ENCODE measurements at regions not wholly inside any gene's neighbourhood (a gene's known extent, or its start where the extent isn't known, plus 50 kb on each side); places are given as distances from the start of the nearest gene placed in this dataset.

DNA sequence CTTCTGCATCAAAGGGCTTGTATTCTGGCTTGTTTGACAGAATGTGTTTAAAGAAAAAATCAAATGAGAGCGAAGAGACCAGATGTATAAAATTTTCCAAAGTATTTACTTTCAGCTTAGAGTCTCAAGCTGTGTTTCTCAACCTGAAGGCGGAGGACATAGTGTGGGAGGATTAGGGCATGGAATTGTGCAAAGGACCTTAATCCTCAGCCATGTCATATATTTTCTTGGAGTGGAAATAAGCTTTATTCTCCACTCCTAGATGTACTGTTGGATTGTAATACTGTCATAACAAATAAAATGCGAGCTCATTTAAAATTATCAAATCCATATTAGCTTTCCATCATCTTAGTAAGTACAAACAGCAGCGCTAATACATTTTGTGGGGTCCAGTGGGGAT is 154.0 kb downstream of the PAH start:
- no peaks in the 10 kb centered on the region for H3K79me1 ChIP-seq (ENCODE audit: low read depth, low read length)
- no peaks in the 10 kb centered on the region for H3K79me2 ChIP-seq (ENCODE audit: control insufficient read depth in 1 of 2, insufficient read depth in 2 of 2, low read length in 2 of 2)
- H3K27ac ChIP-seq (ENCODE audit: low read depth, low read length), result no peak overlapping the region
- H3K36me3 ChIP-seq (ENCODE audit: control insufficient read depth in 2 of 4, insufficient read depth in 4 of 4, low read length in 3 of 4), result no peaks in the 10 kb centered on the region
- H4K5ac ChIP-seq (ENCODE audit: insufficient read length, low read depth, low read length), result no peak overlapping the region
- POLR2A ChIA-PET (ENCODE audit: partially characterized antibody), result no interaction called here
- H4K91ac ChIP-seq (replicated peaks; ENCODE audit: insufficient read length, low read length), result no peak overlapping the region
- no peak for DNase-seq (ENCODE audit: low read depth in 1 of 2, low spot score in 2 of 2)
- H4K20me1 ChIP-seq (replicated peaks in 1 of 2; ENCODE audit: control insufficient read depth in 1 of 2, insufficient read depth in 2 of 2, low read length in 2 of 2), result no peaks in the 10 kb centered on the region
- H3K14ac ChIP-seq (ENCODE audit: insufficient read length), result no peak overlapping the region
- H2BK5ac ChIP-seq (ENCODE audit: low read depth, low read length), result no peak overlapping the region
- H3K9ac ChIP-seq (replicated peaks in 1 of 4; ENCODE audit: extremely low read depth in 1 of 4, low read depth in 3 of 4, low read length in 3 of 4), result no peak overlapping the region
- H3K27me3 ChIP-seq (replicated peaks in 1 of 4; ENCODE audit: control insufficient read depth in 3 of 4, extremely low read depth in 1 of 4, insufficient read depth in 3 of 4, low read length in 3 of 4), result no peaks in the 10 kb centered on the region
- H4K8ac ChIP-seq (ENCODE audit: extremely low read depth, insufficient read depth, low read length), result no peak overlapping the region
- no peak overlapping the region for H3K56ac ChIP-seq (replicated peaks; ENCODE audit: insufficient read length, low read depth, low read length)
- H3K4ac ChIP-seq (replicated peaks; ENCODE audit: insufficient read length, low read depth, low read length), result no peak overlapping the region
- H3K4me1 ChIP-seq (replicated peaks in 1 of 4; ENCODE audit: control insufficient read depth in 3 of 4, insufficient read depth in 4 of 4, low read length in 3 of 4), result no peaks in the 10 kb centered on the region
- CTCF ChIA-PET (ENCODE audit: partially characterized antibody), result interaction anchor here (0.6 to 2.7 kb wide), 4 partner anchors 48 to 823 kb away, joined by 3 to 10 read pairs (median 4); no protein-coding TSS in a partner anchor
- H2AFZ ChIP-seq (ENCODE audit: low read length), result no peak overlapping the region
- 91% methylated on average over 4 of the region's 4 CpGs; no CpG with 5 or more reads in 1 of the 2 experiments for WGBS, 2 experiments (ENCODE audit: extremely low coverage in 1 of 2, insufficient coverage in 1 of 2, insufficient read length in 1 of 2, insufficient replicate concordance in 2 of 2, low coverage in 1 of 2, low lambda C conversion rate in 2 of 2, missing lambda C conversion rate in 1 of 2)
- no peak overlapping the region for H2BK120ac ChIP-seq (replicated peaks; ENCODE audit: low read depth, low read length)
- H2BK20ac ChIP-seq (ENCODE audit: low read length), result no peak overlapping the region
- no peak for FAIRE-seq
- H3K23me2 ChIP-seq (ENCODE audit: low read depth, low read length), result no peaks in the 10 kb centered on the region; the same call in 1 of the 2 replicates
- H3K4me2 ChIP-seq (ENCODE audit: insufficient read depth in 1 of 2, low read depth in 2 of 2, low read length in 2 of 2), result no peak overlapping the region
- H3K4me3 ChIP-seq (ENCODE audit: extremely low read depth in 1 of 4, insufficient read depth in 2 of 4, low read depth in 3 of 4, low read length in 4 of 4), result no peak overlapping the region
- no peak overlapping the region for H2AK5ac ChIP-seq (ENCODE audit: low read depth, low read length)
- H2BK12ac ChIP-seq (ENCODE audit: low read depth, low read length), result no peak overlapping the region
- H3K23ac ChIP-seq (ENCODE audit: insufficient read length), result no peak overlapping the region
- H3K9me3 ChIP-seq (ENCODE audit: insufficient read depth in 2 of 2, low read depth in 1 of 2, low read length in 1 of 2), result no peaks in the 10 kb centered on the region
- H2BK15ac ChIP-seq (ENCODE audit: low read length), result no peak overlapping the region
- TF ChIP-seq MAFK (IDR thresholded peaks at IDR 0.05; ENCODE audit: low read depth, low read length), result no peak
- no peak overlapping the region for H3K18ac ChIP-seq (ENCODE audit: extremely low read depth, low read length)

Measured in H1 (cell line).